ENCODE measurements at regions not wholly inside any gene's neighbourhood (a gene's known extent, or its start where the extent isn't known, plus 50 kb on each side); places are given as distances from the start of the nearest gene placed in this dataset.

DNA sequence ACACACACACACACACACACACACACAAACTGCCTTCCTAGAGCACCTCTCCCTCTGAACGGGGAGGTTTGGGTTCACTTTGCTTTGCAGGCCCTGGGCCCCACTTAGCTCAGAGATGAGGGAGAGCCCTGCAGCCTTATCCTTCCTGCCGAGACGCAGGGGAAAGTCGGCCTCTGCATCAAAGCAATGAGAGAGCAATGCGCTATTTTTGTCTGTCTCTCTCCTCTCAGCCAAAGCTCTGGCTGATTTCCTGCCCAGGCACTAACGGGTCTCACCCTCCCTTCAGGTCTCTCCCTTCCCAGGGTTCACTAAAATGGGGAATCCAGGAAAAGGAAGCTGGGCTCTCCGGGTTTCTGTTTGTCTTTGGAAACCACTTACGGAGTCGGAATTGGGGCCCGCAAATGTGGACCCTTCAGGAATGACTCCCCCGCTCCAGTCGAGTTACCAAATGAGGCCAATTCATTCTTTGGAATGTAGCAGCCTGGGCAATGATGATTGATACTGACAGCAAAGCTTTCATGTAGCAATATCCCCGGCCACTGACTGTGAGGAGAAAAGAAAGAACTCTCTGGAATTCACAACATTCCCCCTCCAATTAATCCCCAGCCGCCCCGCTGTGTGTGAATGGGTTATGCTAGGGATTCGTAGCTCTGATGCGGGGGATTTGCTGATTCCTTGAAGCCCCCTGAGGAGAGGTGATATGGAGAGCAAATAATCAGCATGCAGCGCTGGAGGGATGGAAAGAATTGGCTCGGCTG, 61.5 kb upstream of the WLS start:
- DNase-seq (ENCODE audit: low spot score) (no peak), FAIRE-seq (no peak)

DNA sequence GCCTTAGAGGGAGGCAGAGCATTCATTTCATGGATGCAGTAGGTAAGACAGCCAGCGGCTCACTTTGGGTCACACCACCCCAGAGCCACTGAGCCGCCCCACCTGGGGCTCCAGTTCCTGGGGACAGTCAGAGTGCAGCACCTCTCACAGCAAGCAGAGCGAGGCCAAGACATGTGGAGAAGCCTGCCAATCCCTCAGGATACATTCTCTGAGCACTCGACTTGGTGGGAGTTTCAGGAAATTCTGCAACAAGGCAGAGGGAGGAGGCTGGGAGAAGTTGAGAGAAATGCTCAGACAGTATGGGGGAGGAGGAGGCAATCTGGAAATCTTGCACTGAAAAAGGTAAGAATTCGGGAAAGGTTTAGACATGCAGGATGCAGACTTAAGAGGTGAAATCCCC, 60.8 kb upstream of the WLS start:
- FAIRE-seq, result no peak
- no peak for DNase-seq (ENCODE audit: low spot score)

DNA sequence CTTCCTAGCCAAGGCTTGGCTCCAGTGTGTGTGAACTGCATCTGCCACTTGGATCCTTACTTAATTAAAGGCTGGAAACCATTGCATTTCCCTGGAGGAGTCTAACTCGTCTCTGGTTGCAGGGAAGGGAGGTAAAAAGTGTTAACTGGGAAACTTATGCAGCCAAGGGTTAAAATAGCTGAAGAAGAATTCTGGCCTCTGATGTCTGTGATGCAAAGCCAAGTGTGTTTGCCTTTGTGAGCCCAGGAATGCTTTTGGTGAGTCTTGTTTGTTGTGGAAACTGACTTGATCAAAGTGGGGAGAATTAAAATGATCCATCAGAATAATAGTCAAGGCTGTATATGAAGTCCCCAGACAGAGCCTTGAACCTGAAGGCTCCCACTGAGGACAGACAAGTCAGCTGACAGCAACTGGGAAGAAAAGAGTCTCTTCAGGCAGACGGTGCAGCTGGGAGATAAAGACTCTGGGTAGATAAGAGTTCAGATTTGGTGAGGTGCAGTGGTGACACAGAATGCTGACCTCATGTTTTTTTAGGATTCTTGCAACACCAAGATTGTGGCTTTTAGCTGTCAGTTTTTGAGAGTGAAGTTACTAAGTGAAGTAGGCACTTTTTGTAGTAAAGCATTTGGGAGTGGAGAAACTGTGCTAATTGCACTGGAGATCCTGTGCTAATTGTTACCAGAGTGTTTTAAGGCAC, 59.5 kb upstream of the WLS start:
- DNase-seq (ENCODE audit: low spot score) (no peak), FAIRE-seq (no peak)

DNA sequence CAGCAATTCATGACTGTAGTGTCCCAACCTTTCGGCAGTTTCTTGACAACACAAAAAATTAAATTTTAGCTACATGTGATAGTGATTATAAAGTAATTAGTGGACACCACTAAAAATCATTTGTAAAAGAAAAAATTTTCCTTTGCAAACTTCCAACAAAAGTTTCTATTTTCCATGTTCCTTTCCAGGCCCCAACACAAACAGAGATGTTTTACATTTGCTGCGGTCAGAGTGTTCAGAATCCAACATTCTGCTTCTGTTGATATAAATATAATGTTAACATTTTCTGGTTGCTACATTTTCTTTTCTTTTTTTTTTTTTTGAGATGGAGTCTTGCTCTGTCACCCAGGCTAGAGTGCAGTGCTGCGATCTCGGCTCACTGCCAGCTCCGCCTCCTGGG, 54.9 kb upstream of the WLS start:
- no peak for FAIRE-seq

DNA sequence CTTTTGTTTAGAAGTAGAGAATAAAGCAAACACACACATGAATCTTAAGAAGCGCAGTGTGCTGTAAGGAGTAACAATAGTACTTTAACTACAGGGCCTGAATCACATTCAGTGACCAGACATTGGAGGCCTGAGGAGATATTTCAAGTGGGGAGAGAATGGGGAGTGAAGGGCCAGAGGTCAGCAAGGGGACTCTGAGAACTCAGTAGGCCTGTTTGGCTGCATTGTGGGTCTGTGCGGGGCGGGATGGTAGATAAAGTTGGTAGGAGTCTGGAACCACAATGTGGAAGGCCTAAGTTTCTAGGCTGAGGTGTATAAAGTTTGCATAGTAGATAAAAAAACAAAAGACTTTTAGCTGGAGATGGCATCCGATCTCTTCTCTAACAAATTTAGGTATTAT, 52.7 kb upstream of the WLS start:
- no peak for DNase-seq (ENCODE audit: low spot score)

More for the DNA sequence above, 54.9 kb upstream of the WLS start:
- no peak for DNase-seq (ENCODE audit: low spot score)

DNA sequence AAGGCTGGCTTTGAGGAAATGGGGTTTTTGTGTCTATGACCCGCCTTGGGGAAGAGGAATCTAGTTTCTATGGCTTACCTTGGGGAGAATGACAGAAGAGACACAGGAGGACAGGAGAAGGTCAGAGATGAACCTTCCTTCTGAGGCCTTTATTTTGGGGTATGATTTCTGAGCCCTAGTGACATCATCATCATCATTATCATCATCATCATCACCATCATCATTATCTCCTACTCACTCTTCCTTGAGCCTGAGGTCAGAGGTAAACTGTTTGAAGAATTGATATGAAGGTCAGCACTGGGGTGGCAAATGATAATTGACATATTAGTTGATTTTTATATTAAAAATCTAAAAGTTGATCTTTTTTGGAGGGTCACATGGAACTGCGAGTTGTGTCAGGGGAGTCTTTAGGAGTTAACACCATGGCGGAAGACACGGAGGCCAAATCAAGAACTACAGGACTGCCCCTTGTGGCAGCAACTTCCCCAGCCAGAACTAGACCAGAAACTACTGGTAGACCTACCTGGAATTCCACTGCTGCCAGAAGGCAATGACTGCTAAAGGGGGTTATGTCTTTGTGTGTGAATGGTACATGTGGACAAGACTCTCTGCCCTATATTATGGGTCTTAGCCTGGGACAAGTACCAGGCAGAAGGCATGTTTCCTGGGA, 49.8 kb upstream of the WLS start:
- DNase-seq (ENCODE audit: low spot score), result no peak
- FAIRE-seq, result no peak

More for the DNA sequence above, 52.7 kb upstream of the WLS start:
- no peak for FAIRE-seq
